Glomerular endothelial cell (primary cell): ENCODE measurements at regions not wholly inside any gene's neighbourhood (a gene's known extent, or its start where the extent isn't known, plus 50 kb on each side); places are given as distances from the start of the nearest gene placed in this dataset.

ENCODE experiments used
- DNase-seq: peaks from one replicate; pipeline ENCODE4 v3.0.0-alpha.2; 2011; ENCODE audit warnings: low read depth, low spot score; ENCODE audit errors: extremely low read depth

GRCh38 chrX:40172401-40173142 is 74.8 kb upstream of the BCOR start:
- DNase-seq, result no peak

- no peak for DNase-seq
These were observed 74.0 kb upstream of the BCOR start for GRCh38 chrX:40171513-40172400.

GRCh38 chrX:40170830-40171512 is 73.2 kb upstream of the BCOR start:
- no peak for DNase-seq

- DNase-seq, result no peak
These were observed 71.7 kb upstream of the BCOR start for GRCh38 chrX:40169193-40170101.

- no peak for DNase-seq
These were observed 70.8 kb upstream of the BCOR start for GRCh38 chrX:40168480-40169011.

GRCh38 chrX:40167850-40168479 is 70.2 kb upstream of the BCOR start:
- DNase-seq, result no peak

GRCh38 chrX:40167233-40167849 is 69.6 kb upstream of the BCOR start:
- DNase-seq, result no peak

GRCh38 chrX:40166582-40166981 is 68.8 kb upstream of the BCOR start:
- no peak for DNase-seq

- DNase-seq, result no peak
These were observed 68.1 kb upstream of the BCOR start for GRCh38 chrX:40165861-40166260.

GRCh38 chrX:40165206-40165605 is 67.4 kb upstream of the BCOR start:
- DNase-seq, result no peak

- DNase-seq, result no peak
These were observed 67.0 kb upstream of the BCOR start for GRCh38 chrX:40164751-40165150.

GRCh38 chrX:40158036-40158706 is 60.4 kb upstream of the BCOR start:
- DNase-seq, result no peak

GRCh38 chrX:40157228-40158035 is 59.7 kb upstream of the BCOR start:
- DNase-seq, result no peak

GRCh38 chrX:40156470-40157227 is 58.9 kb upstream of the BCOR start:
- no peak for DNase-seq

- DNase-seq, result no peak
These were observed 58.1 kb upstream of the BCOR start for GRCh38 chrX:40155589-40156469.
